ENCODE measurements at regions not wholly inside any gene's neighbourhood (a gene's known extent, or its start where the extent isn't known, plus 50 kb on each side); places are given as distances from the start of the nearest gene placed in this dataset.

GRCh38 chr6:160929831-160930230 lies 61.7 kb upstream of the MAP3K4 start:
- in situ Hi-C loops (cut with MboI; ENCODE audit: low sequenced_read_pairs): loop anchor here (5.0 to 10.0 kb wide), 2 partner anchors 405 to 447 kb away; no protein-coding TSS in a partner anchor

More at GRCh38 chr6:160929831-160930230, 61.7 kb upstream of the MAP3K4 start:
- no peak overlapping the region for H3K56ac ChIP-seq (ENCODE audit: extremely low read depth, insufficient read depth, low read length)
- no peak overlapping the region for H3K14ac ChIP-seq (replicated peaks; ENCODE audit: low read depth, low read length)
- H4K8ac ChIP-seq (ENCODE audit: low read depth in 2 of 2, low read length in 2 of 2): no peak overlapping the region
- no peak overlapping the region for H4K91ac ChIP-seq (ENCODE audit: insufficient read depth, low read depth, low read length)
- H4K5ac ChIP-seq (ENCODE audit: low read depth, low read length): no peak overlapping the region
- H2BK120ac ChIP-seq (ENCODE audit: low read depth, low read length): no peak overlapping the region
- no peak for DNase-seq
- H4K20me1 ChIP-seq (ENCODE audit: insufficient read depth, low read length): no peaks in the 10 kb centered on the region
- intact Hi-C loops (cut with micrococcal nuclease) (loop anchor here (1.0 to 5.0 kb wide), 6 partner anchors 42 to 444 kb away; partner anchors contain the start of gene AGPAT4), dilution Hi-C loops (cut with HindIII; ENCODE audit: low sequenced_read_pairs, unreplicated experiment) (no loop called here)
- H3K9ac ChIP-seq (ENCODE audit: low read depth, low read length): no peak overlapping the region
- BruUV-seq (replicated peaks): no TSS peak
- H3K27ac ChIP-seq (ENCODE audit: insufficient read depth, low read length): no peak overlapping the region
- H3K79me1 ChIP-seq (ENCODE audit: low read depth in 1 of 2, low read length in 2 of 2): no peaks in the 10 kb centered on the region
- no peak overlapping the region for H3K4me2 ChIP-seq (ENCODE audit: low read depth, low read length)
- no peaks in the 10 kb centered on the region; the same call in 1 of the 2 replicates for H3K27me3 ChIP-seq (ENCODE audit: control insufficient read depth, insufficient read depth, low read length)
- H3K9me3 ChIP-seq (ENCODE audit: control insufficient read depth, insufficient read depth, low read length): no peaks in the 10 kb centered on the region
- no peak overlapping the region for H2BK5ac ChIP-seq (ENCODE audit: low read depth, low read length, poor library complexity, severe bottlenecking)
- H2AK9ac ChIP-seq (replicated peaks; ENCODE audit: low read depth, low read length, poor library complexity): no peak overlapping the region
- no peak for ATAC-seq (ENCODE audit: low read depth)
- no peak overlapping the region for H3K4ac ChIP-seq (ENCODE audit: low read depth, low read length)
- H3K9me1 ChIP-seq (ENCODE audit: insufficient read depth, low read length): peaks cover 5% of the 10 kb centered on the region
- no peak overlapping the region for H3K4me3 ChIP-seq (ENCODE audit: insufficient read depth, low read depth, low read length)
- no peak overlapping the region for H3K23ac ChIP-seq (ENCODE audit: low read depth, low read length)
- CTCF ChIA-PET: interaction anchor here (0.9 to 6.2 kb wide), 4 partner anchors 19 to 444 kb away, joined by 3 to 42 read pairs (median 8); no protein-coding TSS in a partner anchor
- H2BK15ac ChIP-seq (ENCODE audit: low read depth, low read length): no peak overlapping the region
- POLR2A ChIA-PET (ENCODE audit: unreplicated experiment): no interaction called here
- H2AK5ac ChIP-seq (ENCODE audit: low read depth, low read length): no peak overlapping the region
- no peak overlapping the region; the same call in 1 of the 2 replicates for H3K18ac ChIP-seq (ENCODE audit: low read depth, low read length)
- H3K36me3 ChIP-seq (ENCODE audit: control insufficient read depth, insufficient read depth, low read length): no peaks in the 10 kb centered on the region
- no peak overlapping the region for H2AFZ ChIP-seq (replicated peaks; ENCODE audit: low read length, poor library complexity)
- 83% methylated on average over 2 of the region's 3 CpGs; no CpG with 5 or more reads in 1 of the 2 experiments for WGBS, 2 experiments (ENCODE audit: extremely low coverage in 2 of 2, insufficient read length in 1 of 2)
- H3K4me1 ChIP-seq (ENCODE audit: control insufficient read depth, insufficient read depth, low read length): no peaks in the 10 kb centered on the region
- TF ChIP-seq POLR2A (IDR thresholded peaks at IDR 0.05; ENCODE audit: low read depth, low read length) (no peak), CEBPB (IDR thresholded peaks at IDR 0.05; ENCODE audit: low read depth, low read length) (no peak), RAD21 (IDR thresholded peaks at IDR 0.05; ENCODE audit: low read length) (no peak), MXI1 (IDR thresholded peaks at IDR 0.05; ENCODE audit: borderline replicate concordance, low read depth, low read length) (no peak), MAZ (IDR thresholded peaks at IDR 0.05; ENCODE audit: borderline replicate concordance, low read depth, low read length) (no peak), RCOR1 (IDR thresholded peaks at IDR 0.05; ENCODE audit: insufficient replicate concordance, low read length) (no peak), MAFK (IDR thresholded peaks at IDR 0.05; ENCODE audit: low read depth, low read length) (no peak), NFE2L2 (IDR thresholded peaks at IDR 0.05; ENCODE audit: low read depth, low read length) (no peak), BHLHE40 (IDR thresholded peaks at IDR 0.05; ENCODE audit: low read depth, low read length) (no peak), RFX5 (IDR thresholded peaks at IDR 0.05; ENCODE audit: low read depth, low read length) (no peak), FOS (IDR thresholded peaks at IDR 0.05; ENCODE audit: low read depth, low read length) (no peak), SMC3 (IDR thresholded peaks at IDR 0.05; ENCODE audit: low read depth, low read length) (no peak)
- TF ChIP-seq, protein P1, sequence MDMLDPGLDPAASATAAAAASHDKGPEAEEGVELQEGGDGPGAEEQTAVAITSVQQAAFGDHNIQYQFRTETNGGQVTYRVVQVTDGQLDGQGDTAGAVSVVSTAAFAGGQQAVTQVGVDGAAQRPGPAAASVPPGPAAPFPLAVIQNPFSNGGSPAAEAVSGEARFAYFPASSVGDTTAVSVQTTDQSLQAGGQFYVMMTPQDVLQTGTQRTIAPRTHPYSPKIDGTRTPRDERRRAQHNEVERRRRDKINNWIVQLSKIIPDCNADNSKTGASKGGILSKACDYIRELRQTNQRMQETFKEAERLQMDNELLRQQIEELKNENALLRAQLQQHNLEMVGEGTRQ (IDR thresholded peaks at IDR 0.05; ENCODE audit: low read depth, low read length): no peak
- H2BK20ac ChIP-seq (ENCODE audit: low read depth, low read length): no peak overlapping the region
